ENCODE measurements at regions not wholly inside any gene's neighbourhood (a gene's known extent, or its start where the extent isn't known, plus 50 kb on each side); places are given as distances from the start of the nearest gene placed in this dataset.

DNA sequence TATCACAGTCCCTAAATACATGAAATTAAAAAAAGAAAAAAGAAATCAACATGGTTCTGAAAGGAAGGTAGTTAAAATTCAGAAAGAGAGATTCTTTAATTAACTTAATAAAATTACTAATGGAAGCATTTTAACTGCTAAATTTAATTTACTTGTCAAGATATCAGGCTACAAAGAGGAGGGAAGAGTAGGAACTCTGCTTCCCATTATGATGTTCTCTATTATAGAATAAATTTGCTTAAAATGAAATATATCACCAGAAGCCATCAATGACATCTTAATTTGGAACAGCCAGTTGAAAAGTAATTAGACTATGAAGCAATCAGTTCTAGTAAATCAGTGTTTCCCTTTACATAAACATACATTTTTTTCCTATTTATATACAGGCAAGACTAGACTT lies 611.8 kb upstream of the FANCL start:
- Histone ChIP-seq H3K27me3 (no peaks in the 10 kb centered on the region), H3K4me1 (no peaks in the 10 kb centered on the region), H3K4me3 (no peak overlapping the region), H3K27ac (no peak overlapping the region), H3K36me3 (no peaks in the 10 kb centered on the region), H3K9me3 (no peaks in the 10 kb centered on the region)
- TF ChIP-seq EP300 (IDR thresholded peaks at IDR 0.05) (no peak), POLR2AphosphoS5 (IDR thresholded peaks at IDR 0.05) (no peak), POLR2A (IDR thresholded peaks at IDR 0.05) (no peak)
- TF ChIP-seq, protein P1, sequence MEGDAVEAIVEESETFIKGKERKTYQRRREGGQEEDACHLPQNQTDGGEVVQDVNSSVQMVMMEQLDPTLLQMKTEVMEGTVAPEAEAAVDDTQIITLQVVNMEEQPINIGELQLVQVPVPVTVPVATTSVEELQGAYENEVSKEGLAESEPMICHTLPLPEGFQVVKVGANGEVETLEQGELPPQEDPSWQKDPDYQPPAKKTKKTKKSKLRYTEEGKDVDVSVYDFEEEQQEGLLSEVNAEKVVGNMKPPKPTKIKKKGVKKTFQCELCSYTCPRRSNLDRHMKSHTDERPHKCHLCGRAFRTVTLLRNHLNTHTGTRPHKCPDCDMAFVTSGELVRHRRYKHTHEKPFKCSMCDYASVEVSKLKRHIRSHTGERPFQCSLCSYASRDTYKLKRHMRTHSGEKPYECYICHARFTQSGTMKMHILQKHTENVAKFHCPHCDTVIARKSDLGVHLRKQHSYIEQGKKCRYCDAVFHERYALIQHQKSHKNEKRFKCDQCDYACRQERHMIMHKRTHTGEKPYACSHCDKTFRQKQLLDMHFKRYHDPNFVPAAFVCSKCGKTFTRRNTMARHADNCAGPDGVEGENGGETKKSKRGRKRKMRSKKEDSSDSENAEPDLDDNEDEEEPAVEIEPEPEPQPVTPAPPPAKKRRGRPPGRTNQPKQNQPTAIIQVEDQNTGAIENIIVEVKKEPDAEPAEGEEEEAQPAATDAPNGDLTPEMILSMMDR (IDR thresholded peaks at IDR 0.05) = no peak
- DNase-seq (ENCODE audit: low spot score in 2 of 2) = no peak

DNA sequence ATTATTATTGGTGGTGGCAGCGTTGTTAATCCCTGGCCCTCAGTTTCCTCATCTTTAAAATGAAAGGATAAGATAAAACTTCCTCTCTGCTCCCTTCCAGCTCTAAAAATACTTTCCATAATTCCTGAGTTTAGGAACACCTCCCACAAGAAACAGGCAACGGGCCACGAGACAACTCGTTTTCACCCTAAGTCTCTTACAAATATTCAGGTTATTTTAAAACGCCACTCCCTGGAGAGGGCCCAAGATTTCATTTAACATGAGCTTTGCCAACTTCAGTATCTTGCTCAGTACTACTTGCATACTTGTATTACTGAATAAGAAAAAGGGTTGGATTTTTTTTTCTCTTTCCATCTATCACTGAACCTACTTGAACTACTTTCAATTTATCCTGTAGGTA lies 611.1 kb upstream of the FANCL start:
- 63% methylated on average over 5 of the region's 5 CpGs for WGBS
- DNase-seq (ENCODE audit: low spot score in 2 of 2) = no peak

DNA sequence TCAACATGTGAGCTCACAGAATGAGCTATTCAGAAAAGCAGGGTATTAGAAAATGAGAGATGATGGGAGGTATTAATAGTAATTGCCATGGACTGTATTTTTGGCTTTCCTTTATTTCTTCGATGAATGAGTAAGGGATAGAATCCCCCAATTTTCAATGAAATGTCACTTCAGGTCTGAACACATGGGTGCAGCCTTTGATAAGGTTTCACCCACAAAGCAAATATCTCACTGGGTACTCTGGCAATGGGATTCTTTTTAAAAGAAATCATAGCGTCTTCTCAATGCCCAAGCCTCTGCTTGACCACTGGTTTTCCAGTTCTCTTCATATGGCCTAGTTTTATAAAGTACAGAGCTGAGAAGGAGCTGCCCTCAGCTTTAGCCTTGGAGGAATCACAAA lies 610.5 kb upstream of the FANCL start:
- H3K4me1 ChIP-seq = no peaks in the 10 kb centered on the region

More for the DNA sequence above, 611.1 kb upstream of the FANCL start:
- Histone ChIP-seq H3K27me3 (no peaks in the 10 kb centered on the region), H3K9me3 (no peaks in the 10 kb centered on the region), H3K36me3 (no peaks in the 10 kb centered on the region), H3K4me1 (no peaks in the 10 kb centered on the region), H3K4me3 (no peak overlapping the region), H3K27ac (no peak overlapping the region)
- TF ChIP-seq EP300 (IDR thresholded peaks at IDR 0.05) (no peak), POLR2A (IDR thresholded peaks at IDR 0.05) (no peak), POLR2AphosphoS5 (IDR thresholded peaks at IDR 0.05) (no peak)
- TF ChIP-seq, protein P1 (IDR thresholded peaks at IDR 0.05) = no peak

DNA sequence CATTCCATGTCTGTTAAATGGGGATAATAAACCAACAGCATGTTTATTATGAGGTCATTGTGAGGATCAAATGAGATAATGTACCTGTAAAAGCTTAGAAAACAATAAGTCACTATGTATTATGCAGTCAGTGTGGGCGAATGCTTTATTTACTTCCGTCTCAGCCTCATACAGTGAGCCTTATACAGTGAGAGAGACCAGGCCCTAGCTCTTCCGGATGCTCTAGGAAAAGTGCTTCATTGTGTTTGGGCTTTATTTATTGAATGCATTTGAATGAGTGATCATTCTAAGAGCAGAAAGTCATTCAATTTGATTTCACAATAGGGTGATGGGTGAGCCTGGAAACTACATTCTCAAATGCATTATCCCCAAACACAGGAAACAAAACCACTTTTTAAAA lies 603.9 kb upstream of the FANCL start:
- Histone ChIP-seq H3K27ac (no peak overlapping the region), H3K4me3 (no peak overlapping the region), H3K36me3 (no peaks in the 10 kb centered on the region), H3K4me1 (no peaks in the 10 kb centered on the region), H3K9me3 (no peaks in the 10 kb centered on the region), H3K27me3 (no peaks in the 10 kb centered on the region)
- 78% methylated on average over 3 of the region's 3 CpGs for WGBS
- DNase-seq (ENCODE audit: low spot score in 2 of 2) = no peak
- TF ChIP-seq EP300 (IDR thresholded peaks at IDR 0.05) (no peak), POLR2A (IDR thresholded peaks at IDR 0.05) (no peak), POLR2AphosphoS5 (IDR thresholded peaks at IDR 0.05) (no peak)
- TF ChIP-seq, protein P1 (IDR thresholded peaks at IDR 0.05) = no peak

More for the DNA sequence above, 610.5 kb upstream of the FANCL start:
- TF ChIP-seq POLR2A (IDR thresholded peaks at IDR 0.05) (no peak), POLR2AphosphoS5 (IDR thresholded peaks at IDR 0.05) (no peak), EP300 (IDR thresholded peaks at IDR 0.05) (no peak)
- TF ChIP-seq, protein P1 (IDR thresholded peaks at IDR 0.05) = no peak
- Histone ChIP-seq H3K4me3 (no peak overlapping the region), H3K27ac (no peak overlapping the region), H3K9me3 (no peaks in the 10 kb centered on the region), H3K36me3 (no peaks in the 10 kb centered on the region), H3K27me3 (no peaks in the 10 kb centered on the region)
- 79% methylated on average over 2 of the region's 2 CpGs for WGBS
- DNase-seq (ENCODE audit: low spot score in 2 of 2) = no peak

DNA sequence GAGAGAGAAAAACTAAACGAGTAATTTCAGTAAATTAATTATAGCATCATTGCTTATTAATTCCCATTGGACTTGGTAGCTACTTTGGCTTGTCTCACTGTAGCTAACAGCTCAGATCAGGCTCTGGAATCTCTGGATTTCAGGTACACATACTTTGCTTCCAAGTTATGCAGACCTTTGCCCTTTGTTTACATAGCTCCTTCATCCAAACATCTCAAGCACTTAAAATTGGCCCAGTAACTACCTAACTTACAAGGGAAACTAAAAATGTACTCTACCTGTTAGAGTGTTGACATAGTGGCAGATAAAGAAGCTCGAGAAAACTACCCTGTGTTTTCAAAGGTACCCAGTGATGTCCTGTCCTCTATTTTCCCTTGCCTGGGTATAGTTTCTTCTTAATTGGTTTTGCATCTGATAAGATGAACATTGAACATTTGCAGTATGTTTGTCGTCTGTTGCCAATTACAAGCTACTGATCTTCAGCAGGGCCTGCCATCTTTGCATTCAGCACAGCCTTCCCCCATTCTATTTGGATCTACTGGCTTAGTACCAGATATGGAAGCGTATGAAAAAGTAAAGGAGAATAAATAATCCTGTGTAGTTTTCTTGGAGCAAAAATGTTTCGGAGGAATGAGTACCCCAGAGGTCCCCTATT lies 601.5 kb upstream of the FANCL start:
- Histone ChIP-seq H3K36me3 (no peaks in the 10 kb centered on the region), H3K4me1 (no peaks in the 10 kb centered on the region), H3K9me3 (no peaks in the 10 kb centered on the region), H3K27me3 (no peaks in the 10 kb centered on the region), H3K4me3 (no peak overlapping the region), H3K27ac (no peak overlapping the region)
- 63% methylated on average over 5 of the region's 5 CpGs for WGBS
- TF ChIP-seq EP300 (IDR thresholded peaks at IDR 0.05) = no peak
- no peak for TF ChIP-seq POLR2A (IDR thresholded peaks at IDR 0.05)
- no peak for TF ChIP-seq POLR2AphosphoS5 (IDR thresholded peaks at IDR 0.05)
- TF ChIP-seq, protein P1 (IDR thresholded peaks at IDR 0.05) = no peak
- DNase-seq (ENCODE audit: low spot score in 2 of 2) = no peak
